Glomerular endothelial cell (primary cell): ENCODE measurements at regions not wholly inside any gene's neighbourhood (a gene's known extent, or its start where the extent isn't known, plus 50 kb on each side); places are given as distances from the start of the nearest gene placed in this dataset.
"Not testable (repeated sequence)": the region's sequence is repeated elsewhere in the genome, so short reads cannot be mapped to it uniquely, and the experiment has no call there.

ENCODE experiments used
- DNase-seq: peaks from one replicate; pipeline ENCODE4 v3.0.0-alpha.2; 2011; ENCODE audit warnings: low read depth, low spot score; ENCODE audit errors: extremely low read depth

- DNase-seq, result no peak
Measured at GRCh38 chr5:106106384-106106783, 1564.4 kb downstream of the EFNA5 start.

GRCh38 chr5:106097340-106097739 is 1573.4 kb downstream of the EFNA5 start:
- no peak for DNase-seq

GRCh38 chr5:106094839-106095238 is 1575.9 kb downstream of the EFNA5 start:
- no peak for DNase-seq

- no peak for DNase-seq
Measured at GRCh38 chr5:106094204-106094607, 1576.5 kb downstream of the EFNA5 start.

- no peak for DNase-seq
Measured at GRCh38 chr5:106093134-106093533, 1577.6 kb downstream of the EFNA5 start.

- no peak for DNase-seq
Measured at GRCh38 chr5:106092455-106092854, 1578.3 kb downstream of the EFNA5 start.

- DNase-seq, result no peak
Measured at GRCh38 chr5:106089073-106089472, 1581.7 kb downstream of the EFNA5 start.

- no peak for DNase-seq
Measured at GRCh38 chr5:106088462-106088861, 1582.3 kb downstream of the EFNA5 start.

- DNase-seq, result no peak
Measured at GRCh38 chr5:106086352-106086751, 1584.4 kb downstream of the EFNA5 start.

- DNase-seq, result no peak
Measured at GRCh38 chr5:106085556-106085955, 1585.2 kb downstream of the EFNA5 start.

GRCh38 chr5:106085136-106085535 is 1585.6 kb downstream of the EFNA5 start:
- no peak for DNase-seq

GRCh38 chr5:106080535-106080934 is 1590.2 kb downstream of the EFNA5 start:
- DNase-seq, result no peak

GRCh38 chr5:106076655-106077054 is 1594.1 kb downstream of the EFNA5 start:
- no peak for DNase-seq

- DNase-seq, result no peak
Measured at GRCh38 chr5:106072208-106072607, 1598.5 kb downstream of the EFNA5 start.

- no peak for DNase-seq
Measured at GRCh38 chr5:106047341-106047740, 1623.4 kb downstream of the EFNA5 start.

- DNase-seq, result not testable (repeated sequence)
Measured at GRCh38 chr5:106032069-106032468, 1638.7 kb downstream of the EFNA5 start.

- DNase-seq, result no peak
Measured at GRCh38 chr5:106028314-106028713, 1642.4 kb downstream of the EFNA5 start.

- DNase-seq, result no peak
Measured at GRCh38 chr5:106020894-106021293, 1649.8 kb downstream of the EFNA5 start.

GRCh38 chr5:106019261-106019660 is 1651.5 kb downstream of the EFNA5 start:
- DNase-seq, result no peak

GRCh38 chr5:106017243-106017857 is 1653.4 kb downstream of the EFNA5 start:
- no peak for DNase-seq

GRCh38 chr5:106014262-106014661 is 1656.5 kb downstream of the EFNA5 start:
- no peak for DNase-seq

GRCh38 chr5:106006242-106006641 is 1664.5 kb downstream of the EFNA5 start:
- DNase-seq, result no peak

GRCh38 chr5:105998991-105999390 is 1671.7 kb downstream of the EFNA5 start:
- not testable (repeated sequence) for DNase-seq
